Lower leg skin (tissue), 3 donors: ENCODE measurements at regions not wholly inside any gene's neighbourhood (a gene's known extent, or its start where the extent isn't known, plus 50 kb on each side); places are given as distances from the start of the nearest gene placed in this dataset.

Experiments
- POLR2A ChIP-seq, 2 donors: fragments of 450-650 bp; IDR thresholded peaks; one replicate each; pipeline ENCODE4 v1.6.1; 2016 to 2017; ENCODE audit warnings: antibody characterized with exemption in 2 of 2, mild to moderate bottlenecking in 1 of 2, moderate library complexity in 1 of 2
- TF ChIP-seq, protein P1 (sequence below), 3 donors: fragments of 450-650 bp; IDR thresholded peaks; one replicate each; pipeline ENCODE4 v1.5.1; 2016; ENCODE audit warnings: antibody characterized with exemption in 3 of 3, mild to moderate bottlenecking in 3 of 3, moderate library complexity in 2 of 3

DNA sequence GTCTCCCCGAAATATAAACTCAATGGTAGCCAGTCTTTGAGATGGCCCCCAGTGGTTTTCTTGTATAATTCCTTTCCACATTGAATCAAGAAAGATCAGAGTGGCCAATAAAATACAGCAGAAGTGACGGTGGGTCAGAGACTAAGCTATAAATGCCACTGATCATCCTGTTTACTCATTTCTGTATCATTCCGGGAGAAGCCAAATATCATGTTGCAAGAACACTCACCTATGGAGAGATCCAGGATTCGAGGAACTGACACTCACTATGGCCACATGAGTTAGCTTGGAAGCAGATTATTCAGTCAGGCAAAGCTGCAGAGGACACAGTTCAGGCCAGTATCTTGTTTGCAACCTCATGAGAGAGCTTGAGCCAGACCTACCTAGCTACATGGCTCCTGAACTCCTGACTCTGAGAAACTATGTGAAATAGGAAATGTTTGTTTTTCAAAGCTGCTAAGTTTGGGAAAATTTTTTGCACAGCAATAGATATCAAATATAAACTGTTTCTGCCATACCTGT is 132.4 kb upstream of the ADGRF1 start:
- TF ChIP-seq, protein P1, sequence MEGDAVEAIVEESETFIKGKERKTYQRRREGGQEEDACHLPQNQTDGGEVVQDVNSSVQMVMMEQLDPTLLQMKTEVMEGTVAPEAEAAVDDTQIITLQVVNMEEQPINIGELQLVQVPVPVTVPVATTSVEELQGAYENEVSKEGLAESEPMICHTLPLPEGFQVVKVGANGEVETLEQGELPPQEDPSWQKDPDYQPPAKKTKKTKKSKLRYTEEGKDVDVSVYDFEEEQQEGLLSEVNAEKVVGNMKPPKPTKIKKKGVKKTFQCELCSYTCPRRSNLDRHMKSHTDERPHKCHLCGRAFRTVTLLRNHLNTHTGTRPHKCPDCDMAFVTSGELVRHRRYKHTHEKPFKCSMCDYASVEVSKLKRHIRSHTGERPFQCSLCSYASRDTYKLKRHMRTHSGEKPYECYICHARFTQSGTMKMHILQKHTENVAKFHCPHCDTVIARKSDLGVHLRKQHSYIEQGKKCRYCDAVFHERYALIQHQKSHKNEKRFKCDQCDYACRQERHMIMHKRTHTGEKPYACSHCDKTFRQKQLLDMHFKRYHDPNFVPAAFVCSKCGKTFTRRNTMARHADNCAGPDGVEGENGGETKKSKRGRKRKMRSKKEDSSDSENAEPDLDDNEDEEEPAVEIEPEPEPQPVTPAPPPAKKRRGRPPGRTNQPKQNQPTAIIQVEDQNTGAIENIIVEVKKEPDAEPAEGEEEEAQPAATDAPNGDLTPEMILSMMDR (IDR thresholded peaks at IDR 0.05), result no peak
- TF ChIP-seq POLR2A (IDR thresholded peaks at IDR 0.05), result no peak
